GM23338 (cell line): ENCODE measurements at regions not wholly inside any gene's neighbourhood (a gene's known extent, or its start where the extent isn't known, plus 50 kb on each side); places are given as distances from the start of the nearest gene placed in this dataset.

ENCODE experiments used
- ATAC-seq: fragments of 200-7000 bp; cut with Tn5 transposase; 3 replicates; pipeline ENCODE4 v1.9.1; 2020
- DNase-seq: peaks from one replicate; pipeline ENCODE4 v3.0.0-alpha.2; 2015; ENCODE audit warnings: low spot score
- H2AFZ ChIP-seq: fragments of 200-600 bp; sonication (generic); 2 replicates; pipeline ENCODE4 v1.8.0; 2016; ENCODE audit warnings: antibody characterized with exemption, mild to moderate bottlenecking, moderate library complexity
- H3F3A ChIP-seq: fragments of 200-600 bp; sonication (generic); replicated peaks from 2 replicates; pipeline ENCODE4 v1.8.0; 2017; ENCODE audit warnings: antibody characterized with exemption, mixed run types, low read depth
- H3K27ac ChIP-seq: fragments of 200-600 bp; sonication (generic); 2 replicates; pipeline ENCODE4 v1.6.1; 2016; ENCODE audit warnings: low read depth
- H3K27me3 ChIP-seq: fragments of 200-600 bp; sonication (generic); 2 replicates; pipeline ENCODE4 v1.8.0; 2016; ENCODE audit warnings: mild to moderate bottlenecking, mixed run types, moderate library complexity; ENCODE audit not compliant: insufficient read depth
- H3K36me3 ChIP-seq: fragments of 200-600 bp; sonication (generic); 2 replicates; pipeline ENCODE4 v1.8.0; 2016; ENCODE audit warnings: mild to moderate bottlenecking; ENCODE audit not compliant: insufficient read depth
- H3K4me1 ChIP-seq: fragments of 200-600 bp; sonication (generic); 2 replicates; pipeline ENCODE4 v1.8.0; 2016; ENCODE audit warnings: mild to moderate bottlenecking, moderate library complexity; ENCODE audit not compliant: insufficient read depth
- H3K4me2 ChIP-seq: fragments of 200-600 bp; sonication (generic); 2 replicates; pipeline ENCODE4 v1.7.1; 2017; ENCODE audit warnings: mixed run types
- H3K4me3 ChIP-seq: fragments of 200-600 bp; sonication (generic); 2 replicates; pipeline ENCODE4 v1.6.1; 2016; ENCODE audit warnings: mixed run types
- H3K79me2 ChIP-seq: fragments of 200-600 bp; sonication (generic); replicated peaks from 2 replicates; pipeline ENCODE4 v1.8.0; 2017; ENCODE audit warnings: mild to moderate bottlenecking; ENCODE audit not compliant: insufficient read depth
- H3K9me2 ChIP-seq: fragments of 200-600 bp; sonication (generic); 2 replicates; pipeline ENCODE4 v1.8.0; 2017; ENCODE audit not compliant: insufficient read depth
- H4K20me1 ChIP-seq: fragments of 200-600 bp; sonication (generic); replicated peaks from 2 replicates; pipeline ENCODE4 v1.8.0; 2017; ENCODE audit warnings: mild to moderate bottlenecking; ENCODE audit not compliant: insufficient read depth
- H3K27ac Mint-ChIP-seq: 2 replicates; pipeline ENCODE4 v1.8.0; 2020; ENCODE audit warnings: inconsistent platforms, mild to moderate bottlenecking, moderate library complexity, mixed read lengths
- H3K27me3 Mint-ChIP-seq: 3 replicates; pipeline ENCODE4 v1.8.0; 2022; ENCODE audit warnings: low read depth, mild to moderate bottlenecking, moderate library complexity, mixed read lengths, inconsistent platforms; ENCODE audit not compliant: insufficient read depth, poor library complexity
- H3K36me3 Mint-ChIP-seq: 3 replicates; pipeline ENCODE4 v1.8.0; 2021; ENCODE audit warnings: low read depth, mild to moderate bottlenecking, inconsistent platforms, moderate library complexity, mixed read lengths
- H3K4me1 Mint-ChIP-seq: 3 replicates; pipeline ENCODE4 v1.8.0; 2020; ENCODE audit warnings: mild to moderate bottlenecking, inconsistent platforms, mixed read lengths
- H3K4me3 Mint-ChIP-seq: 3 replicates; pipeline ENCODE4 v1.8.0; 2021; ENCODE audit warnings: moderate library complexity, mild to moderate bottlenecking, inconsistent platforms, mixed read lengths
- H3K9me3 Mint-ChIP-seq: 3 replicates; pipeline ENCODE4 v1.8.0; 2020; ENCODE audit warnings: moderate library complexity, mild to moderate bottlenecking, inconsistent platforms, mixed read lengths
- EZH2phosphoT487 ChIP-seq: fragments of 200-600 bp; sonication (generic); IDR thresholded peaks from one replicate; pipeline ENCODE4 v1.8.1; 2018; ENCODE audit warnings: antibody characterized with exemption; ENCODE audit not compliant: unreplicated experiment
- NANOG ChIP-seq: IDR thresholded peaks from 2 replicates; pipeline ENCODE4 v1.6.1; 2016; ENCODE audit warnings: antibody characterized with exemption, borderline replicate concordance
- POLR2AphosphoS5 ChIP-seq: IDR thresholded peaks from 2 replicates; pipeline ENCODE4 v1.6.1; 2016; ENCODE audit warnings: antibody characterized with exemption, low read depth
- STAT1 ChIP-seq: IDR thresholded peaks from one replicate; pipeline ENCODE4 v1.6.1; 2016; ENCODE audit warnings: antibody characterized with exemption; ENCODE audit not compliant: unreplicated experiment
- ZNF331 ChIP-seq: fragments of 250-450 bp; sonication (Bioruptor Pico); IDR thresholded peaks from 2 replicates; pipeline ENCODE4 v1.5.0; 2020; ENCODE audit warnings: low read depth, mild to moderate bottlenecking, moderate library complexity
- TF ChIP-seq, protein P1 (sequence below): IDR thresholded peaks from 2 replicates; pipeline ENCODE4 v1.6.1; 2016; ENCODE audit warnings: antibody characterized with exemption
- TF ChIP-seq, protein P2 (sequence below), 2 experiments: fragments of 200-600 bp in 1 of 2; sonication (generic) in 1 of 2; conservative IDR thresholded peaks; 2 replicates each; pipeline versions ENCODE4 v1.5.1 to v1.6.1; 2016 to 2017; ENCODE audit warnings: antibody characterized with exemption in 2 of 2, low read depth in 2 of 2, mild to moderate bottlenecking in 2 of 2, moderate library complexity in 1 of 2
- TF ChIP-seq, protein P3 (sequence below): IDR thresholded peaks from one replicate; pipeline ENCODE4 v1.6.1; 2018; ENCODE audit warnings: antibody characterized with exemption; ENCODE audit not compliant: unreplicated experiment
- TF ChIP-seq, protein P4 (sequence below): fragments of 250-450 bp; sonication (Bioruptor Pico); IDR thresholded peaks from 2 replicates; pipeline ENCODE4 v1.5.0; 2020; ENCODE audit warnings: mild to moderate bottlenecking, moderate library complexity

DNA sequence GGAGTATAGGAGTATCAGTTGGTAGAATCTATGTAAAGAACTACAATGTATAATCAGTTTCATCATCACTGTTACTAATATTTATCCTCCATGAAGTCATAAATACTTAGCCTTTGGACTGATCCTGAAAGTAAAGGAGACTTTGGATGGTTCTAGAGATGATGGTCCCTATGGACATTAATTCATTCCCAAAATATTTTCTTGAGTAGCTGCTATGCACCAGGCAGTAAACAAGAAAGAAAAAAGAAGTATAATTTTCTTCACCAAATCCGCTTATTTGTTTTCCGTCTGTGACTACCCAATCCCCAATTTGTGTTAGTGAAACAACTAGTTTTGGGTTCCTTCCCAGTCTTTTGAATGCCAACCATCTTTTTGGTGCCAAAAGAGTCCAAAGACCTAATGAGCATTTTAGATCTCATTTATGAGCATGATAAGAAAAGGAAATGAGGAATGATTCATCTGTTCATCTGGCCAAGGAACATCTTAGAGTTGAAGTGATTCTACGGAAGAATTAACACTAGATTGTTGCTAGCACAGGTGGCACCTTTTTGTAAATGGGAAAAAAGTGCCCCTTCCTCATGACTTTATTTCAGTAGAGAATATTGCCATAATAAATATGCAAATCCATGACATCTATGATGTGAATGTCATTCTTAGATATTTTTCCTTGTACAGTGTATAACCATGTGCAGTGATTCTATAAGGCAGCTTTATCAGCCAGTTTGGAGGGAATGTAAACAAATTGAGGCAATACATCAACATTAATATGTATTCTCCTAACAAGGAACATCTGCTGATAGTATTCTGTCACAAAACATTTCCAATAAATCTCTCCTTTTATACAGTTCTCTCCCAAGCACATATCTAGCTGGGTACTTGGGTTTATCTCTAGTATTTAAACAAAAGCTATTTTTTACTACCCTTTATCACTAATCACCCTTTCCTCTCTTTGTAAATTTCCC lies 85.1 kb upstream of the CCDC91 start (continued):
- TF ChIP-seq, protein P1, sequence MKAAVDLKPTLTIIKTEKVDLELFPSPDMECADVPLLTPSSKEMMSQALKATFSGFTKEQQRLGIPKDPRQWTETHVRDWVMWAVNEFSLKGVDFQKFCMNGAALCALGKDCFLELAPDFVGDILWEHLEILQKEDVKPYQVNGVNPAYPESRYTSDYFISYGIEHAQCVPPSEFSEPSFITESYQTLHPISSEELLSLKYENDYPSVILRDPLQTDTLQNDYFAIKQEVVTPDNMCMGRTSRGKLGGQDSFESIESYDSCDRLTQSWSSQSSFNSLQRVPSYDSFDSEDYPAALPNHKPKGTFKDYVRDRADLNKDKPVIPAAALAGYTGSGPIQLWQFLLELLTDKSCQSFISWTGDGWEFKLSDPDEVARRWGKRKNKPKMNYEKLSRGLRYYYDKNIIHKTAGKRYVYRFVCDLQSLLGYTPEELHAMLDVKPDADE, result no peak
- TF ChIP-seq, protein P2, sequence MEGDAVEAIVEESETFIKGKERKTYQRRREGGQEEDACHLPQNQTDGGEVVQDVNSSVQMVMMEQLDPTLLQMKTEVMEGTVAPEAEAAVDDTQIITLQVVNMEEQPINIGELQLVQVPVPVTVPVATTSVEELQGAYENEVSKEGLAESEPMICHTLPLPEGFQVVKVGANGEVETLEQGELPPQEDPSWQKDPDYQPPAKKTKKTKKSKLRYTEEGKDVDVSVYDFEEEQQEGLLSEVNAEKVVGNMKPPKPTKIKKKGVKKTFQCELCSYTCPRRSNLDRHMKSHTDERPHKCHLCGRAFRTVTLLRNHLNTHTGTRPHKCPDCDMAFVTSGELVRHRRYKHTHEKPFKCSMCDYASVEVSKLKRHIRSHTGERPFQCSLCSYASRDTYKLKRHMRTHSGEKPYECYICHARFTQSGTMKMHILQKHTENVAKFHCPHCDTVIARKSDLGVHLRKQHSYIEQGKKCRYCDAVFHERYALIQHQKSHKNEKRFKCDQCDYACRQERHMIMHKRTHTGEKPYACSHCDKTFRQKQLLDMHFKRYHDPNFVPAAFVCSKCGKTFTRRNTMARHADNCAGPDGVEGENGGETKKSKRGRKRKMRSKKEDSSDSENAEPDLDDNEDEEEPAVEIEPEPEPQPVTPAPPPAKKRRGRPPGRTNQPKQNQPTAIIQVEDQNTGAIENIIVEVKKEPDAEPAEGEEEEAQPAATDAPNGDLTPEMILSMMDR (conservative IDR thresholded peaks at IDR 0.05; ENCODE audit: low read depth in 2 of 2), result no peak
- TF ChIP-seq EZH2phosphoT487 (no peak), ZNF331 (CRISPR knock-in tag) (no peak), NANOG (no peak), POLR2AphosphoS5 (no peak)

DNA sequence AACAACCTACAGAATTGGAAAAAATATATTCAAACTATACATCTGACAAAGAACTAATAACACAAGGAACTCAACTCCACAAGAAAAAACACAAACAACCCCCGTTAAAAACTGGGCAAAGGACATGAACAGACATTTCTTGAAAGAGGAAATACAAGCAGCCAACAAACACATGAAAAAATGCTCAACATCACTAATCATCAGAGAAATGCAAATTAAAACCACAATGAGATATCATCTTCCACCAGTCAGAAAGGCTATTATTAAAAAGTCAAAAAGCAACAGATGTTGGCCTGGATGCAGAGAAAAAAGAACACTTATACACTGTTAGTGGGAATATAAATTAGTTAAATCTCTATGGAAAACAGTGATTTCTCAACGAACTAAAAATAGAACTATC lies 82.6 kb upstream of the CCDC91 start:
- Histone ChIP-seq H3K27ac (no peak overlapping the region), H3K4me1 (no peaks in the 10 kb centered on the region), H3K79me2 (no peaks in the 10 kb centered on the region), H3K36me3 (no peaks in the 10 kb centered on the region), H2AFZ (no peak overlapping the region), H3K27me3 (no peaks in the 10 kb centered on the region), H3K9me2 (no peaks in the 10 kb centered on the region), H3K4me2 (no peak overlapping the region), H3F3A (no peaks in the 10 kb centered on the region), H3K4me3 (no peak overlapping the region), H4K20me1 (no peaks in the 10 kb centered on the region)
- Mint-ChIP-seq H3K4me1 (no peaks in the 10 kb centered on the region), H3K27me3 (no peaks in the 10 kb centered on the region), H3K9me3 (no peaks in the 10 kb centered on the region), H3K27ac (no peak overlapping the region), H3K36me3 (no peaks in the 10 kb centered on the region), H3K4me3 (no peak overlapping the region)
- no peak for DNase-seq
- no peak for ATAC-seq
- TF ChIP-seq STAT1 (no peak), NANOG (no peak), POLR2AphosphoS5 (no peak), ZNF331 (CRISPR knock-in tag) (no peak), EZH2phosphoT487 (no peak)
- TF ChIP-seq, protein P1, result no peak
- TF ChIP-seq, protein P3, sequence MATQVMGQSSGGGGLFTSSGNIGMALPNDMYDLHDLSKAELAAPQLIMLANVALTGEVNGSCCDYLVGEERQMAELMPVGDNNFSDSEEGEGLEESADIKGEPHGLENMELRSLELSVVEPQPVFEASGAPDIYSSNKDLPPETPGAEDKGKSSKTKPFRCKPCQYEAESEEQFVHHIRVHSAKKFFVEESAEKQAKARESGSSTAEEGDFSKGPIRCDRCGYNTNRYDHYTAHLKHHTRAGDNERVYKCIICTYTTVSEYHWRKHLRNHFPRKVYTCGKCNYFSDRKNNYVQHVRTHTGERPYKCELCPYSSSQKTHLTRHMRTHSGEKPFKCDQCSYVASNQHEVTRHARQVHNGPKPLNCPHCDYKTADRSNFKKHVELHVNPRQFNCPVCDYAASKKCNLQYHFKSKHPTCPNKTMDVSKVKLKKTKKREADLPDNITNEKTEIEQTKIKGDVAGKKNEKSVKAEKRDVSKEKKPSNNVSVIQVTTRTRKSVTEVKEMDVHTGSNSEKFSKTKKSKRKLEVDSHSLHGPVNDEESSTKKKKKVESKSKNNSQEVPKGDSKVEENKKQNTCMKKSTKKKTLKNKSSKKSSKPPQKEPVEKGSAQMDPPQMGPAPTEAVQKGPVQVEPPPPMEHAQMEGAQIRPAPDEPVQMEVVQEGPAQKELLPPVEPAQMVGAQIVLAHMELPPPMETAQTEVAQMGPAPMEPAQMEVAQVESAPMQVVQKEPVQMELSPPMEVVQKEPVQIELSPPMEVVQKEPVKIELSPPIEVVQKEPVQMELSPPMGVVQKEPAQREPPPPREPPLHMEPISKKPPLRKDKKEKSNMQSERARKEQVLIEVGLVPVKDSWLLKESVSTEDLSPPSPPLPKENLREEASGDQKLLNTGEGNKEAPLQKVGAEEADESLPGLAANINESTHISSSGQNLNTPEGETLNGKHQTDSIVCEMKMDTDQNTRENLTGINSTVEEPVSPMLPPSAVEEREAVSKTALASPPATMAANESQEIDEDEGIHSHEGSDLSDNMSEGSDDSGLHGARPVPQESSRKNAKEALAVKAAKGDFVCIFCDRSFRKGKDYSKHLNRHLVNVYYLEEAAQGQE, result no peak
- TF ChIP-seq, protein P4, sequence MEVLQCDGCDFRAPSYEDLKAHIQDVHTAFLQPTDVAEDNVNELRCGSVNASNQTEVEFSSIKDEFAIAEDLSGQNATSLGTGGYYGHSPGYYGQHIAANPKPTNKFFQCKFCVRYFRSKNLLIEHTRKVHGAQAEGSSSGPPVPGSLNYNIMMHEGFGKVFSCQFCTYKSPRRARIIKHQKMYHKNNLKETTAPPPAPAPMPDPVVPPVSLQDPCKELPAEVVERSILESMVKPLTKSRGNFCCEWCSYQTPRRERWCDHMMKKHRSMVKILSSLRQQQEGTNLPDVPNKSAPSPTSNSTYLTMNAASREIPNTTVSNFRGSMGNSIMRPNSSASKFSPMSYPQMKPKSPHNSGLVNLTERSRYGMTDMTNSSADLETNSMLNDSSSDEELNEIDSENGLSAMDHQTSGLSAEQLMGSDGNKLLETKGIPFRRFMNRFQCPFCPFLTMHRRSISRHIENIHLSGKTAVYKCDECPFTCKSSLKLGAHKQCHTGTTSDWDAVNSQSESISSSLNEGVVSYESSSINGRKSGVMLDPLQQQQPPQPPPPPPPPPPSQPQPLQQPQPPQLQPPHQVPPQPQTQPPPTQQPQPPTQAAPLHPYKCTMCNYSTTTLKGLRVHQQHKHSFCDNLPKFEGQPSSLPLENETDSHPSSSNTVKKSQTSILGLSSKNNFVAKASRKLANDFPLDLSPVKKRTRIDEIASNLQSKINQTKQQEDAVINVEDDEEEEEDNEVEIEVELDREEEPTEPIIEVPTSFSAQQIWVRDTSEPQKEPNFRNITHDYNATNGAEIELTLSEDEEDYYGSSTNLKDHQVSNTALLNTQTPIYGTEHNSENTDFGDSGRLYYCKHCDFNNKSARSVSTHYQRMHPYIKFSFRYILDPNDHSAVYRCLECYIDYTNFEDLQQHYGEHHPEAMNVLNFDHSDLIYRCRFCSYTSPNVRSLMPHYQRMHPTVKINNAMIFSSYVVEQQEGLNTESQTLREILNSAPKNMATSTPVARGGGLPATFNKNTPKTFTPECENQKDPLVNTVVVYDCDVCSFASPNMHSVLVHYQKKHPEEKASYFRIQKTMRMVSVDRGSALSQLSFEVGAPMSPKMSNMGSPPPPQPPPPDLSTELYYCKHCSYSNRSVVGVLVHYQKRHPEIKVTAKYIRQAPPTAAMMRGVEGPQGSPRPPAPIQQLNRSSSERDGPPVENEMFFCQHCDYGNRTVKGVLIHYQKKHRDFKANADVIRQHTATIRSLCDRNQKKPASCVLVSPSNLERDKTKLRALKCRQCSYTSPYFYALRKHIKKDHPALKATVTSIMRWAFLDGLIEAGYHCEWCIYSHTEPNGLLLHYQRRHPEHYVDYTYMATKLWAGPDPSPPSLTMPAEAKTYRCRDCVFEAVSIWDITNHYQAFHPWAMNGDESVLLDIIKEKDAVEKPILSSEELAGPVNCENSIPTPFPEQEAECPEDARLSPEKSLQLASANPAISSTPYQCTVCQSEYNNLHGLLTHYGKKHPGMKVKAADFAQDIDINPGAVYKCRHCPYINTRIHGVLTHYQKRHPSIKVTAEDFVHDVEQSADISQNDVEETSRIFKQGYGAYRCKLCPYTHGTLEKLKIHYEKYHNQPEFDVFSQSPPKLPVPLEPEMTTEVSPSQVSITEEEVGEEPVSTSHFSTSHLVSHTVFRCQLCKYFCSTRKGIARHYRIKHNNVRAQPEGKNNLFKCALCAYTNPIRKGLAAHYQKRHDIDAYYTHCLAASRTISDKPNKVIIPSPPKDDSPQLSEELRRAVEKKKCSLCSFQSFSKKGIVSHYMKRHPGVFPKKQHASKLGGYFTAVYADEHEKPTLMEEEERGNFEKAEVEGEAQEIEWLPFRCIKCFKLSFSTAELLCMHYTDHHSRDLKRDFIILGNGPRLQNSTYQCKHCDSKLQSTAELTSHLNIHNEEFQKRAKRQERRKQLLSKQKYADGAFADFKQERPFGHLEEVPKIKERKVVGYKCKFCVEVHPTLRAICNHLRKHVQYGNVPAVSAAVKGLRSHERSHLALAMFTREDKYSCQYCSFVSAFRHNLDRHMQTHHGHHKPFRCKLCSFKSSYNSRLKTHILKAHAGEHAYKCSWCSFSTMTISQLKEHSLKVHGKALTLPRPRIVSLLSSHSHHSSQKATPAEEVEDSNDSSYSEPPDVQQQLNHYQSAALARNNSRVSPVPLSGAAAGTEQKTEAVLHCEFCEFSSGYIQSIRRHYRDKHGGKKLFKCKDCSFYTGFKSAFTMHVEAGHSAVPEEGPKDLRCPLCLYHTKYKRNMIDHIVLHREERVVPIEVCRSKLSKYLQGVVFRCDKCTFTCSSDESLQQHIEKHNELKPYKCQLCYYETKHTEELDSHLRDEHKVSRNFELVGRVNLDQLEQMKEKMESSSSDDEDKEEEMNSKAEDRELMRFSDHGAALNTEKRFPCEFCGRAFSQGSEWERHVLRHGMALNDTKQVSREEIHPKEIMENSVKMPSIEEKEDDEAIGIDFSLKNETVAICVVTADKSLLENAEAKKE (CRISPR knock-in tag), result no peak
